Vagina (tissue), 2 donors: ENCODE measurements at regions not wholly inside any gene's neighbourhood (a gene's known extent, or its start where the extent isn't known, plus 50 kb on each side); places are given as distances from the start of the nearest gene placed in this dataset.

Source experiments
- CTCF ChIP-seq, 3 experiments: fragments of 450-650 bp in 2 of 3; fragments of 200-600 bp in 1 of 3; sonication (generic) in 1 of 3; IDR thresholded peaks; one replicate each; pipeline ENCODE4 v1.5.1; 2017 to 2019; ENCODE audit warnings: antibody characterized with exemption in 3 of 3, mild to moderate bottlenecking in 2 of 3, moderate library complexity in 2 of 3
- POLR2A ChIP-seq, 2 donors: fragments of 450-650 bp; IDR thresholded peaks; one replicate each; pipeline ENCODE4 v1.6.1; 2017; ENCODE audit warnings: antibody characterized with exemption in 2 of 2, mild to moderate bottlenecking in 2 of 2, moderate library complexity in 2 of 2

GRCh38 chr3:94360987-94361386 lies 298.1 kb downstream of the NSUN3 start:
- no peak for TF ChIP-seq CTCF (IDR thresholded peaks at IDR 0.05)
- TF ChIP-seq POLR2A (IDR thresholded peaks at IDR 0.05): no peak
